Nephron progenitor cell (in vitro differentiated cells): ENCODE measurements at regions not wholly inside any gene's neighbourhood (a gene's known extent, or its start where the extent isn't known, plus 50 kb on each side); places are given as distances from the start of the nearest gene placed in this dataset.
A peak's percentile ranks its signal among the peaks of the same experiment; 100 is the strongest.

Experiments
- DNase-seq: peaks from one replicate; pipeline ENCODE4 v3.0.0; 2021
- H3K27ac Mint-ChIP-seq: 2 replicates; pipeline ENCODE4 v1.8.0; 2021; ENCODE audit warnings: mild to moderate bottlenecking, moderate library complexity, mixed read lengths
- H3K27me3 Mint-ChIP-seq: 2 replicates; pipeline ENCODE4 v1.8.0; 2021; ENCODE audit warnings: mild to moderate bottlenecking, low read depth, mixed read lengths; ENCODE audit not compliant: poor library complexity
- H3K36me3 Mint-ChIP-seq: 2 replicates; pipeline ENCODE4 v1.8.0; 2021; ENCODE audit warnings: low read depth, mixed read lengths
- H3K4me1 Mint-ChIP-seq: 2 replicates; pipeline ENCODE4 v1.8.0; 2021; ENCODE audit warnings: mixed read lengths
- H3K4me3 Mint-ChIP-seq: 2 replicates; pipeline ENCODE4 v1.8.0; 2021; ENCODE audit warnings: mild to moderate bottlenecking, moderate library complexity, mixed read lengths
- H3K9me3 Mint-ChIP-seq: 2 replicates; pipeline ENCODE4 v1.8.0; 2021; ENCODE audit warnings: mild to moderate bottlenecking, moderate library complexity, mixed read lengths
- CTCF ChIP-seq: fragments of 200-600 bp; sonication (generic); IDR thresholded peaks from 2 replicates; pipeline ENCODE4 v1.5.0; 2021; ENCODE audit warnings: antibody characterized with exemption

DNA sequence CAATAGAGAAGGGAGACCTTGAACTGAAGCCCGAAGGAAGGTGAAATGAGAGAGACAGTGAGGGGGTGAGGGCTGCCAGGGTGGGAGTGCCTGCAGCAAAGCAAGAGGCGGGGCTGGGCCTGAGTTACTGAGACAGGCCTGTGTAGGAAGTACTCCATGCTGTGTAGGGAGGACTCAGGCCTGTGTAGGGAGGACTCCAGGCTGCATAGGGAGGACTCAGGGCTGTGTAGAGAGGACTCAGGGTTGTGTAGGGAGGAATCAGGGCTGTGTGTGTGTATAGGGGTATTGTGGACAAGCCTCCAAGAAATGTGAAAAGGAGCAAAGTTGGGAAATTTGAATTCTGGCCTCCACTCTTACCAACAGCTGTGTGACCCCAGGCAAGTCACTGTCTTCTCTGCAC, 133.8 kb upstream of the CACNA1E start:
- Mint-ChIP-seq H3K36me3 (no peaks in the 10 kb centered on the region), H3K27ac (no peak overlapping the region), H3K27me3 (peaks cover 12% of the 10 kb centered on the region), H3K4me3 (no peak overlapping the region), H3K4me1 (peaks cover 39% of the 10 kb centered on the region), H3K9me3 (no peaks in the 10 kb centered on the region)
- TF ChIP-seq CTCF: no peak
- no peak for DNase-seq

GRCh38 chr1:181350131-181350530, 133.2 kb upstream of the CACNA1E start:
- Mint-ChIP-seq H3K27me3 (peaks cover 12% of the 10 kb centered on the region), H3K4me1 (peaks cover 37% of the 10 kb centered on the region)

GRCh38 chr1:181351740-181352139, 131.6 kb upstream of the CACNA1E start:
- H3K4me3 Mint-ChIP-seq: no peak overlapping the region
- H3K27me3 Mint-ChIP-seq: peaks cover 12% of the 10 kb centered on the region
- no peaks in the 10 kb centered on the region for H3K9me3 Mint-ChIP-seq
- H3K27ac Mint-ChIP-seq: no peak overlapping the region
- DNase-seq: no peak
- H3K4me1 Mint-ChIP-seq: peaks cover 30% of the 10 kb centered on the region
- H3K36me3 Mint-ChIP-seq: no peaks in the 10 kb centered on the region
- no peak for TF ChIP-seq CTCF

More at GRCh38 chr1:181350131-181350530, 133.2 kb upstream of the CACNA1E start:
- Mint-ChIP-seq H3K4me3 (no peak overlapping the region), H3K27ac (peak overlapping the region; percentile 81), H3K9me3 (no peaks in the 10 kb centered on the region), H3K36me3 (no peaks in the 10 kb centered on the region)
- DNase-seq: no peak
- TF ChIP-seq CTCF: no peak

DNA sequence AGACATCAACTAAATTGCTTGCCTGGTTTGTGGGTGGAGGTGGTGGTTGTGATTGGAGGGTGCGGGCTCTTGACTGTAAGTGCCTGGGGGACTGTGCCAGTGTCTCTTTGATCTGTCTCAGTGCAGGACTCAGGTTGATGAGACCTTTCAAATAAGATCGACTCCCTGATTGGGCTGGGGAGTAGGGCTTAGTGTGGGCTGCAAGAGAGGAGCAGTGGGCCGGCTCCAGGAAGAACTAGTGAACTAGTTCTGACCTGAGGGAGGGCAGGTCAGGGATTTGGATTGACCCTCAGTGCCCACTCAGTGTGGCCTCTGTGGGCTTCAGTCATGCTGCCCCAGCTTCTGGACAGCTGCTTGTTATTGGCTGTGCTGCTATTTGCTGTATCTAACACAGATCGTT, 130.6 kb upstream of the CACNA1E start:
- DNase-seq: no peak
- Mint-ChIP-seq H3K9me3 (no peaks in the 10 kb centered on the region), H3K36me3 (no peaks in the 10 kb centered on the region), H3K4me1 (peaks cover 30% of the 10 kb centered on the region), H3K27ac (no peak overlapping the region), H3K27me3 (peaks cover 19% of the 10 kb centered on the region), H3K4me3 (no peak overlapping the region)
- no peak for TF ChIP-seq CTCF

- H3K4me1 Mint-ChIP-seq: peaks cover 30% of the 10 kb centered on the region
- H3K9me3 Mint-ChIP-seq: no peaks in the 10 kb centered on the region
- H3K27ac Mint-ChIP-seq: no peak overlapping the region
- H3K27me3 Mint-ChIP-seq: peaks cover 17% of the 10 kb centered on the region
- DNase-seq: no peak
- H3K36me3 Mint-ChIP-seq: no peaks in the 10 kb centered on the region
- H3K4me3 Mint-ChIP-seq: no peak overlapping the region
- TF ChIP-seq CTCF: no peak
These were observed 129.8 kb upstream of the CACNA1E start for GRCh38 chr1:181353526-181353925.

DNA sequence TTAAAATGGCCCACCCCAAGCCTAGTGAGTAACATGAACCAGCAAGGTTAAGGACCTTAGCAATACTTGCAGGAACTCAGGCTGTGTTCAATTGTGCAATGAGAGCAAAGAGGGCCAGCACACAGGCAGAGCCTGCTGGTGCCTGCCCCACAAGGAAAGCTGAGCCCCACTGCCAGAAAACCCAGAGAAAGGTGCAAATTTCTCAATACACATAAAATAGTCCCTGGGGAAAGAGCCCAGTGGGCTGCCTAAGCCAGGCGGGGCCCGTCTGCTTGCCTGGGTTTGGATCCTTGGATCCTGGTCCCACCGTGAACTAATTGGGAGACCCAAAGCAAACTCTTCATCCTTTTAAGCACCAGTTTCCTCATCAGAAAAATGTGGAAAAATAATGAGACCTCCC, 128.5 kb upstream of the CACNA1E start:
- Mint-ChIP-seq H3K27me3 (peaks cover 17% of the 10 kb centered on the region), H3K4me3 (no peak overlapping the region), H3K27ac (no peak overlapping the region), H3K4me1 (peaks cover 22% of the 10 kb centered on the region), H3K36me3 (no peaks in the 10 kb centered on the region), H3K9me3 (no peaks in the 10 kb centered on the region)
- TF ChIP-seq CTCF: no peak
- DNase-seq: no peak
